ENCODE measurements at regions not wholly inside any gene's neighbourhood (a gene's known extent, or its start where the extent isn't known, plus 50 kb on each side); places are given as distances from the start of the nearest gene placed in this dataset.

DNA sequence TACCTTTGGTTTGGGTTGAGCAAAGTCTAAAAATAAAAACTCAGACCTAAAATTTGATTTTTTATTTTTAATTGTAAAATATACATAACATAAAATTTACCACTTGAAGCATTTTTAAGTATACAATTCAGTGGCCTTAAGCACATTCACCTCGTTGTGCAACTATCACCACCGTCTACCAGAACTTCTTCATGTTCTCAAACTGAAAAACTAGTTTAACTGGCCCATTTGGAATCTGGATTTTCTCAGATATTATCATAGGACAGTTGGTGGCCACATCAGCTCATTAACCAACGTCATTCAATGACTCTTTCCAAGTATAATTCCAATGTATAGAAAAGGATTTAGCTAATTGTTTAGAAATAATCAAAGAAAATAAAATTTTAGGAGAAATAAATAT, 319.3 kb downstream of the TLE1 start:
- Histone ChIP-seq H3K27me3 (ENCODE audit: insufficient read depth, low read length) (no peaks in the 10 kb centered on the region), H2BK120ac (ENCODE audit: low read depth, low read length, poor library complexity, severe bottlenecking) (no peak overlapping the region), H3T11ph (ENCODE audit: low read length) (no peak overlapping the region), H3K27ac (ENCODE audit: insufficient read length, low read depth, low read length) (no peak overlapping the region), H2AK5ac (ENCODE audit: insufficient read length, low read length) (no peak overlapping the region), H4K8ac (replicated peaks; ENCODE audit: insufficient read length, low read depth, low read length) (no peak overlapping the region), H2BK12ac (ENCODE audit: insufficient read length, low read depth, low read length) (no peak overlapping the region), H2AFZ (ENCODE audit: low read length) (no peak overlapping the region), H4K91ac (ENCODE audit: insufficient read length, low read depth, low read length) (no peak overlapping the region), H3K79me2 (ENCODE audit: insufficient read depth, low read length) (no peaks in the 10 kb centered on the region), H3K56ac (ENCODE audit: insufficient read length, low read depth, low read length) (no peak overlapping the region), H3K4ac (ENCODE audit: low read depth, low read length) (no peak overlapping the region), H3K4me2 (ENCODE audit: insufficient read depth, insufficient read length, low read length) (no peak overlapping the region), H3K14ac (ENCODE audit: insufficient read depth, low read length) (no peak overlapping the region), H2BK5ac (ENCODE audit: insufficient read length, low read length) (no peak overlapping the region), H3K4me1 (ENCODE audit: insufficient read depth, low read length) (no peaks in the 10 kb centered on the region), H3K9me3 (ENCODE audit: control insufficient read depth, low read depth, low read length) (no peaks in the 10 kb centered on the region), H3K79me1 (ENCODE audit: insufficient read depth, low read depth, low read length, poor library complexity, severe bottlenecking) (no peaks in the 10 kb centered on the region), H4K20me1 (ENCODE audit: control insufficient read depth, insufficient read depth, insufficient read length) (no peaks in the 10 kb centered on the region), H3K23ac (ENCODE audit: insufficient read length, low read depth, low read length) (no peak overlapping the region), H3K18ac (ENCODE audit: insufficient read length, low read depth, low read length) (no peak overlapping the region), H2BK15ac (ENCODE audit: low read depth, low read length) (no peak overlapping the region), H4K5ac (ENCODE audit: insufficient read length, low read depth, low read length) (no peak overlapping the region), H3K23me2 (ENCODE audit: insufficient read length, low read depth, low read length, poor library complexity, severe bottlenecking) (no peaks in the 10 kb centered on the region), H2BK20ac (ENCODE audit: low read depth, low read length, poor library complexity, severe bottlenecking) (no peak overlapping the region), H3K9ac (ENCODE audit: extremely low read depth, insufficient read length, low read length) (no peak overlapping the region)
- whole genome bisulfite sequencing (ENCODE audit: extremely low coverage, insufficient read length, low lambda C conversion rate), result no CpG with 5 or more reads among the region's 3 CpGs
- Mint-ChIP-seq H3K27ac (no peak overlapping the region), H3K4me1 (peaks cover 39 to 46% of the 10 kb centered on the region in 2 experiments), H3K27me3 (ENCODE audit: low read depth) (no peaks in the 10 kb centered on the region), H3K4me3 (no peak overlapping the region), H3K36me3 (ENCODE audit: insufficient read depth in 1 of 3, low read depth in 3 of 3) (peaks cover 0 to 22% (median 2%) of the 10 kb centered on the region in 3 experiments; a peak in 4 of 7 replicates), H3K9me3 (peaks cover 12 to 14% of the 10 kb centered on the region in 2 experiments)
- no peak for DNase-seq
- no peak for TF ChIP-seq CTCF (conservative IDR thresholded peaks at IDR 0.05)

Data from H9 (cell line).